ENCODE measurements at regions not wholly inside any gene's neighbourhood (a gene's known extent, or its start where the extent isn't known, plus 50 kb on each side); places are given as distances from the start of the nearest gene placed in this dataset.

GRCh38 chr12:94077209-94077608 lies 71.2 kb upstream of the PLXNC1 start:
- TF ChIP-seq POLR2A (IDR thresholded peaks at IDR 0.05), result no peak
- TF ChIP-seq CTCF (IDR thresholded peaks at IDR 0.05), result no peak
- Histone ChIP-seq H3K9me3 (replicated peaks in 1 of 3) (no peaks in the 10 kb centered on the region), H3K27me3 (no peaks in the 10 kb centered on the region), H3K4me3 (no peak overlapping the region), H3K27ac (no peak overlapping the region), H3K36me3 (replicated peaks in 1 of 2) (no peaks in the 10 kb centered on the region), H3K4me1 (replicated peaks in 1 of 2) (peaks cover 0 to 15% of the 10 kb centered on the region in 2 donors)
- intact Hi-C loops (cut with DNase I), result no loop called here
- WGBS, 4 donors, result 43 to 77% (median 61%) methylated on average over 2 of the region's 2 CpGs
- DNase-seq, result no peak

GRCh38 chr12:94078138-94078723 lies 70.1 kb upstream of the PLXNC1 start:
- intact Hi-C loops (cut with DNase I), result no loop called here
- H3K27me3 ChIP-seq, result no peaks in the 10 kb centered on the region
- DNase-seq, result no peak
- no peaks in the 10 kb centered on the region for H3K36me3 ChIP-seq (replicated peaks in 1 of 2)
- no peaks in the 10 kb centered on the region for H3K9me3 ChIP-seq (replicated peaks in 1 of 3)
- no peak overlapping the region for H3K4me3 ChIP-seq
- 33 to 51% (median 46%) methylated on average over 3 of the region's 3 CpGs for WGBS, 4 donors
- H3K4me1 ChIP-seq (replicated peaks in 1 of 2), result peaks cover 0 to 15% of the 10 kb centered on the region in 2 donors
- H3K27ac ChIP-seq, result no peak overlapping the region
- no peak for TF ChIP-seq CTCF (IDR thresholded peaks at IDR 0.05)

GRCh38 chr12:94078736-94079509 lies 69.5 kb upstream of the PLXNC1 start:
- Histone ChIP-seq H3K27ac (no peak overlapping the region), H3K4me3 (no peak overlapping the region), H3K27me3 (no peaks in the 10 kb centered on the region), H3K36me3 (replicated peaks in 1 of 2) (no peaks in the 10 kb centered on the region), H3K4me1 (replicated peaks in 1 of 2) (peaks cover 0 to 15% of the 10 kb centered on the region in 2 donors), H3K9me3 (replicated peaks in 1 of 3) (no peaks in the 10 kb centered on the region)
- intact Hi-C loops (cut with DNase I), result no loop called here
- 87 to 91% (median 90%) methylated on average over 9 of the region's 9 CpGs for WGBS, 4 donors
- TF ChIP-seq POLR2A (IDR thresholded peaks at IDR 0.05) (no peak), CTCF (IDR thresholded peaks at IDR 0.05) (no peak)
- no peak for DNase-seq

GRCh38 chr12:94079566-94080340 lies 68.6 kb upstream of the PLXNC1 start:
- Histone ChIP-seq H3K4me1 (replicated peaks in 1 of 2) (peaks cover 0 to 10% of the 10 kb centered on the region in 2 donors), H3K27ac (no peak overlapping the region), H3K4me3 (no peak overlapping the region), H3K9me3 (replicated peaks in 1 of 3) (no peaks in the 10 kb centered on the region), H3K27me3 (no peaks in the 10 kb centered on the region), H3K36me3 (replicated peaks in 1 of 2) (no peaks in the 10 kb centered on the region)
- WGBS, 4 donors, result 85 to 90% (median 89%) methylated on average over 7 of the region's 7 CpGs
- DNase-seq, result no peak
- intact Hi-C loops (cut with DNase I), result no loop called here
- TF ChIP-seq CTCF (IDR thresholded peaks at IDR 0.05) (no peak), POLR2A (IDR thresholded peaks at IDR 0.05) (no peak)
